ENCODE measurements at regions not wholly inside any gene's neighbourhood (a gene's known extent, or its start where the extent isn't known, plus 50 kb on each side); places are given as distances from the start of the nearest gene placed in this dataset.

- no peak overlapping the region for H2BK120ac ChIP-seq (ENCODE audit: low read depth, low read length)
- dilution Hi-C loops (cut with HindIII; ENCODE audit: low sequenced_read_pairs, unreplicated experiment) = no loop called here
- no peaks in the 10 kb centered on the region for H3K9me1 ChIP-seq (ENCODE audit: insufficient read depth, low read length)
- ChIA-PET CTCF (no interaction called here), POLR2A (ENCODE audit: unreplicated experiment) (no interaction called here)
- H4K20me1 ChIP-seq (ENCODE audit: insufficient read depth, low read length) = no peaks in the 10 kb centered on the region
- TF ChIP-seq BHLHE40 (IDR thresholded peaks at IDR 0.05; ENCODE audit: low read depth, low read length) = no peak
- TF ChIP-seq CTCF (conservative IDR thresholded peaks at IDR 0.05; ENCODE audit: low read depth, low read length) = no peak
- TF ChIP-seq RCOR1 (IDR thresholded peaks at IDR 0.05; ENCODE audit: insufficient replicate concordance, low read length) = no peak
- no peak for TF ChIP-seq MAZ (IDR thresholded peaks at IDR 0.05; ENCODE audit: borderline replicate concordance, low read depth, low read length)
- TF ChIP-seq USF2 (IDR thresholded peaks at IDR 0.05; ENCODE audit: low read depth, low read length) = no peak
- no peak for TF ChIP-seq ELK1 (IDR thresholded peaks at IDR 0.05; ENCODE audit: borderline replicate concordance, low read depth, low read length)
- no peak for TF ChIP-seq RAD21 (IDR thresholded peaks at IDR 0.05; ENCODE audit: low read length)
- no peak for TF ChIP-seq RFX5 (IDR thresholded peaks at IDR 0.05; ENCODE audit: low read depth, low read length)
- TF ChIP-seq NFE2L2 (IDR thresholded peaks at IDR 0.05; ENCODE audit: low read depth, low read length) = no peak
- no peak for TF ChIP-seq MXI1 (IDR thresholded peaks at IDR 0.05; ENCODE audit: borderline replicate concordance, low read depth, low read length)
- TF ChIP-seq FOS (IDR thresholded peaks at IDR 0.05; ENCODE audit: low read depth, low read length) = no peak
- TF ChIP-seq SMC3 (IDR thresholded peaks at IDR 0.05; ENCODE audit: low read depth, low read length) = no peak
- no peak for TF ChIP-seq CHD1 (IDR thresholded peaks at IDR 0.05; ENCODE audit: low read depth, low read length)
- TF ChIP-seq CEBPB (IDR thresholded peaks at IDR 0.05; ENCODE audit: low read depth, low read length) = no peak
- no peak for TF ChIP-seq POLR2A (IDR thresholded peaks at IDR 0.05; ENCODE audit: low read depth, low read length)
- no peak for TF ChIP-seq MAFK (IDR thresholded peaks at IDR 0.05; ENCODE audit: low read depth, low read length)
- no peak overlapping the region for H3K18ac ChIP-seq (ENCODE audit: low read depth, low read length)
- in situ Hi-C loops (cut with MboI; ENCODE audit: low sequenced_read_pairs) = no loop called here
- H3K23ac ChIP-seq (ENCODE audit: low read depth, low read length) = no peak overlapping the region
- H3K4me3 ChIP-seq (ENCODE audit: insufficient read depth, low read depth, low read length) = no peak overlapping the region
- WGBS, 2 experiments (ENCODE audit: extremely low coverage in 2 of 2, insufficient read length in 1 of 2) = 42% methylated on average over 2 of the region's 4 CpGs; no CpG with 5 or more reads in 1 of the 2 experiments
- H2AK5ac ChIP-seq (ENCODE audit: low read depth, low read length) = no peak overlapping the region
- H4K91ac ChIP-seq (ENCODE audit: insufficient read depth, low read depth, low read length) = no peak overlapping the region
- no peak overlapping the region for H3K27ac ChIP-seq (ENCODE audit: insufficient read depth, low read length)
- no peaks in the 10 kb centered on the region for H3K4me1 ChIP-seq (ENCODE audit: control insufficient read depth, insufficient read depth, low read length)
- H2AFZ ChIP-seq (replicated peaks; ENCODE audit: low read length, poor library complexity) = no peak overlapping the region
- H2BK20ac ChIP-seq (ENCODE audit: low read depth, low read length) = no peak overlapping the region
- no peak overlapping the region for H4K8ac ChIP-seq (ENCODE audit: low read depth in 2 of 2, low read length in 2 of 2)
- no peak overlapping the region for H3K9ac ChIP-seq (ENCODE audit: low read depth, low read length)
- DNase-seq (peak; percentile 7), ATAC-seq (ENCODE audit: low read depth) (no peak)
- no peak overlapping the region for H2AK9ac ChIP-seq (replicated peaks; ENCODE audit: low read depth, low read length, poor library complexity)
- H4K5ac ChIP-seq (ENCODE audit: low read depth, low read length) = no peak overlapping the region
- no peak overlapping the region for H3K4ac ChIP-seq (ENCODE audit: low read depth, low read length)
- H3K4me2 ChIP-seq (ENCODE audit: low read depth, low read length) = no peak overlapping the region
- intact Hi-C loops (cut with micrococcal nuclease) = no loop called here
- peaks cover 5% of the 10 kb centered on the region; the same call in 1 of the 2 replicates for H3K9me3 ChIP-seq (ENCODE audit: control insufficient read depth, insufficient read depth, low read length)
- H3K27me3 ChIP-seq (ENCODE audit: control insufficient read depth, insufficient read depth, low read length) = no peaks in the 10 kb centered on the region
- no peak overlapping the region for H3K14ac ChIP-seq (replicated peaks; ENCODE audit: low read depth, low read length)
- H3K79me1 ChIP-seq (ENCODE audit: low read depth in 1 of 2, low read length in 2 of 2) = no peaks in the 10 kb centered on the region
- no peak overlapping the region for H2BK15ac ChIP-seq (ENCODE audit: low read depth, low read length)
- no TSS peak for BruUV-seq (replicated peaks)
- H3K56ac ChIP-seq (ENCODE audit: extremely low read depth, insufficient read depth, low read length) = no peak overlapping the region
- H2BK5ac ChIP-seq (ENCODE audit: low read depth, low read length, poor library complexity, severe bottlenecking) = no peak overlapping the region
- H3K36me3 ChIP-seq (ENCODE audit: control insufficient read depth, insufficient read depth, low read length) = no peaks in the 10 kb centered on the region
Measured at GRCh38 chr20:60327971-60328660, 369.9 kb downstream of the CDH26 start.
